Lower leg skin (tissue), 3 donors: ENCODE measurements at regions not wholly inside any gene's neighbourhood (a gene's known extent, or its start where the extent isn't known, plus 50 kb on each side); places are given as distances from the start of the nearest gene placed in this dataset.

Experiments
- CTCF ChIP-seq, 3 donors: fragments of 450-650 bp; IDR thresholded peaks; one replicate each; pipeline ENCODE4 v1.5.1; 2016; ENCODE audit warnings: antibody characterized with exemption in 3 of 3, mild to moderate bottlenecking in 3 of 3, moderate library complexity in 2 of 3
- POLR2A ChIP-seq, 2 donors: fragments of 450-650 bp; IDR thresholded peaks; one replicate each; pipeline ENCODE4 v1.6.1; 2016 to 2017; ENCODE audit warnings: antibody characterized with exemption in 2 of 2, mild to moderate bottlenecking in 1 of 2, moderate library complexity in 1 of 2

- TF ChIP-seq POLR2A (IDR thresholded peaks at IDR 0.05) (no peak), CTCF (IDR thresholded peaks at IDR 0.05) (no peak)
These were observed 162.2 kb upstream of the EGLN3 start for GRCh38 chr14:34113005-34113511.
